MG63 (cell line): ENCODE measurements at regions not wholly inside any gene's neighbourhood (a gene's known extent, or its start where the extent isn't known, plus 50 kb on each side); places are given as distances from the start of the nearest gene placed in this dataset.
A peak's percentile ranks its signal among the peaks of the same experiment; 100 is the strongest.
"Not testable (repeated sequence)": the region's sequence is repeated elsewhere in the genome, so short reads cannot be mapped to it uniquely, and the experiment has no call there.

ENCODE experiments used
- DNase-seq: peaks from one replicate; pipeline ENCODE4 v3.0.0-alpha.2; 2020
- H3K27me3 ChIP-seq: fragments of 250-450 bp; sonication (Bioruptor Pico); 2 replicates; pipeline ENCODE4 v1.5.1; 2020; ENCODE audit warnings: mild to moderate bottlenecking, moderate library complexity
- H3K36me3 ChIP-seq: fragments of 250-450 bp; sonication (Bioruptor Pico); 2 replicates; pipeline ENCODE4 v1.5.1; 2020; ENCODE audit warnings: mild to moderate bottlenecking, moderate library complexity
- H3K4me3 ChIP-seq: fragments of 250-450 bp; sonication (Bioruptor Pico); 2 replicates; pipeline ENCODE4 v1.5.1; 2020; ENCODE audit warnings: mild to moderate bottlenecking, moderate library complexity
- H3K9me3 ChIP-seq: fragments of 250-450 bp; sonication (Bioruptor Pico); 2 replicates; pipeline ENCODE4 v1.5.1; 2020; ENCODE audit warnings: mild to moderate bottlenecking, moderate library complexity

DNA sequence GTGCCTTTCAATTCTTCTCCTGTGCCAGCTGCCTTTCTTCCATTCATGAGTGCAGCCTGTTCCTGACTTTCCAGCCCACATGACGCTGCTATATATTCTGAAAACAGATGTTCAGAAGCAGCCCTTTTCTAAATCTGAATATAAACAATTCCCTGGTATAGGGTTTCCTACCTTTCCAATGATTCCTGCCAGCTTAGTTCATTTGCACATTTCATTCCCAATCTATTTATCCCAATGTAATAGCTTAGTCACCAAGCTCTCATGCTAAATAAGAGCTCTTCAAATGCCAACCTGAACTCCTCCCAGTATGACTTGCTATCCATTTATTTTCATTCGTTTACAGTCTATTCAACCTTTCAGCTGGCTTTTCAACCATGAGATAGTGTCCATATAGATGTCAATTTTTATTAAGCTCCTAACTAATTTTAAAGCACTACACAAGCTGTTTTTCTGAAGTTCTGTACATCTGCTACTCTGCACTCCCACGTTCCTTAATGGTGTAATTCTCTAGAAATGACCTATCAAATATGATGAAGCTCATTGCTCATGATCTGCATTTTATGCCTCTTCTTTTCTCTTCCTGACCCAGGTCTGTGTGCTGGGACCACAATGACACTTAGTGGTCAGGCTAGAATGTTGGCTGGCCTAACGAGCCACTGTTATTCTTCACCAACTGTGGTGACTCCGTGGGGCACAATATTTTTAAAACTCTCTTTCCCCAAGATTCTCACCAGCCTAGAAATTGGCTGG, 605.0 kb upstream of the TBL1XR1 start:
- H3K9me3 ChIP-seq, result no peaks in the 10 kb centered on the region; the same call in 1 of the 2 replicates
- no peak overlapping the region for H3K4me3 ChIP-seq
- H3K36me3 ChIP-seq, result no peaks in the 10 kb centered on the region
- DNase-seq, result peak; percentile 70
- H3K27me3 ChIP-seq, result no peaks in the 10 kb centered on the region

DNA sequence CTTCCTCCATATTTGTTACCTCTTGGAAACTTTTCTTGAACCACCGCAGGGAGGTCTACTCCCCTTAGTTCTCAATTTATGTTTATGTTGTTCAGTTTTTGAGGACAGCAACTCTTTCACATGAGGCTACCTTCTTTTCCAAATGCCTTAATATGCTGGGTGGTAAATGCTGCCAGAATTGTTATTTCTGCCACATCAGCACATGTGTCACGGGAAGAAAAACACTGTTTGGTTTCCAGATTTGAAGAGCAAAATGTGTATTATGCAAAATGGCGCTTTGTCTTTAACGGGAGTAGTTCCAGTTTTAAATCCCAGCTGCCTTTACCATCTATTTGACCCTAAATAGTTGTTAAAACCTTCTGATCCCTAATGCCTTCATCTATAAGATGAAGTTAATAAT, 606.2 kb upstream of the TBL1XR1 start:
- Histone ChIP-seq H3K27me3 (no peaks in the 10 kb centered on the region), H3K9me3 (no peaks in the 10 kb centered on the region; the same call in 1 of the 2 replicates), H3K36me3 (no peaks in the 10 kb centered on the region), H3K4me3 (no peak overlapping the region)
- no peak for DNase-seq

DNA sequence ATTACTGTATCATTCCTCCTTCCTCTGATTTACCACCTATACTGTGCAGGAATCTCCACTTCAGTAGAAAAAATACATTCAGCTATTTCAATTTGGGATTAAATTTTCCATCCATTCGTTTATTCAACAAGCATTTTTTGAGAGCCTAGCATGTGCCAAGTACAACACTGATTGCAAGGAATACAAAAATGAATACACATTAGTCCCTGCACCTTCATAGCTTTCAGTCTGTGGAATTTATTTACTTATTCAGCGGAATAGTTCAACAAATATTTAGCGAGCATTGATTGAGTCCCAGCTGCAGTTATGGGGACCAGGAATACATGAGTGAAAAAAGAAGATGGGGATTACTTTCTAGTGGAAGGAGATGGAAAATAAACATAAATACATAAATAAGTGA, 606.8 kb upstream of the TBL1XR1 start:
- H3K9me3 ChIP-seq, result no peaks in the 10 kb centered on the region; the same call in 1 of the 2 replicates
- DNase-seq, result no peak
- H3K36me3 ChIP-seq, result no peaks in the 10 kb centered on the region
- H3K27me3 ChIP-seq, result no peaks in the 10 kb centered on the region
- H3K4me3 ChIP-seq, result no peak overlapping the region

DNA sequence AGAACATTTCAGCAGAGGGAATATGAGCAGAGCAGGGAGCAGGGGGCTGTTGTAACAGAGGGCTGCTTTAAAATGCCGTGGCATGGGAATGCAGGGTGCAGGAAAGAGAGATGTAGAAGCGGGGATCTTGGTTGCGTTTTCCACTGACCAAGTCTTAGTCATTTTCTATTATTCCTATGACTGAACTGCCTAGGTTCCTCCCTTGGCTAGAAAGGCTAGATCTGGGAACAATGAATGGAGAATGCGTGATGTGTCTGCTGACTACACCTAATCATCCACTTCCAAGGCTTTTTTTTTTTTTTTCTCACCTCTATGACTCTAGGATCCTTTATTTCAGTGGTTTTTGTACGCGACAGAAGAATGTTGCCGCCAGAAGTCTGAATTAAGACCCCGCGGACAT, 607.4 kb upstream of the TBL1XR1 start:
- Histone ChIP-seq H3K27me3 (no peaks in the 10 kb centered on the region), H3K4me3 (no peak overlapping the region), H3K36me3 (no peaks in the 10 kb centered on the region), H3K9me3 (no peaks in the 10 kb centered on the region; the same call in 1 of the 2 replicates)
- DNase-seq, result no peak

DNA sequence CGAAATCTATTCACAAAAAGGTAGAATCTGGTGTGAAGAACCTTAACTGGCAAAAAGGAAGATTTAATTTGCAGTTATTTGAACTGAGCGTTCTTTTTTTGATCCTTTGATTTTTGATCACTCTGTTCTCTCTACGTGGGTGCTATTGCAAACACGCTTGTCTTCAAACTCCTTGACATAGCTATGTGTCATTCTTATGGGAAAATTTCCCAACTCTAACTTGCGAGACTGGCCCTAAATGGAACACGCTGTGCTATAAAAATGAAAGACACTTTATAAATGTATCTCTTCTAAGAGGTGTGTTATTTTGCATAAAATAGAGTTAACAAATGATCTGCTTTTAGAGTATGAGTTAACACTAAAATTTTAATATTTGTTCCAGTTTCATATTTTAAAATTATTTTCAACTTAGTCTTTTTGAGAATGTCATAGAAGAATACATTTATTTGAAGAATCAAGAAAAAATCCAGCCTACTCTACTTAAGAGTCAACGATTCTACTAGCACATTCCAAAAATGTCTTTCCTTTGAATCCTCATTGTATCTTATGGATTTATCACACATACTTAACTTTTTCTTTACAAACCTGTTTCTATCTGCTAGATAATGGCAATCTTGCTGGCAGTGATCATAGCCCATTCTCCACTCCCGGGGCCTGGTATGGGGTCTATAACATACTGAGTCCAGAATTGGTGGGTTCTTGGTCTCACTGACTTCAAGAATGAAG, 610.0 kb upstream of the TBL1XR1 start:
- Histone ChIP-seq H3K36me3 (no peaks in the 10 kb centered on the region), H3K9me3 (no peaks in the 10 kb centered on the region; the same call in 1 of the 2 replicates), H3K4me3 (no peak overlapping the region), H3K27me3 (no peaks in the 10 kb centered on the region)
- DNase-seq, result no peak

DNA sequence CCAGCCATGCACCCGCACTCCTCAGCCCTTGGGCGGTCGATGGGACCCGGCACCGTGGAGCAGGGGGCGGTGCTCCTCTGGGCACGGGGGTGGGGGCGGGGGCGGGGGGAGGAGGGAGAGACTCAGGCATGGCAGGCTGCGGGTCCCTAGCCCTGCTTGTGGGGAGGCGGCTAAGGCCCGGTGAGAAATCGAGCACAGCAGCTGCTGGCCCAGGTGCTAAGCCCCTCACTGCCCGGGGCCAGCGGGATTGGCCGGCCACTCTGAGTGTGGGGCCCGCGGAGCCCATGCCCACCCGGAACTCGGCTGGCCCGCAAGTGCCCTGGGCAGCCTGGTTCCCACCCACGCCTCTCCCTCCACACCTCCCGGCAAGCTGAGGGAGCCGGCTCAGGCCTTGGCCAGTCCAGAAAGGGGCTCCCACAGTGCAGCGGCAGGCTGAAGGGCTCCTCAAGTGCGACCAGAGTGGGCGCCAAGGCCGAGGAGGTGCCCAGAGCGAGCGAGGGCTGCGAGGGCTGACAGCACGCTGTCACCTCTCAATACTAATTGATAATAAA, 611.7 kb upstream of the TBL1XR1 start:
- not testable (repeated sequence) for H3K4me3 ChIP-seq, H3K27me3 ChIP-seq, H3K36me3 ChIP-seq, DNase-seq, H3K9me3 ChIP-seq

DNA sequence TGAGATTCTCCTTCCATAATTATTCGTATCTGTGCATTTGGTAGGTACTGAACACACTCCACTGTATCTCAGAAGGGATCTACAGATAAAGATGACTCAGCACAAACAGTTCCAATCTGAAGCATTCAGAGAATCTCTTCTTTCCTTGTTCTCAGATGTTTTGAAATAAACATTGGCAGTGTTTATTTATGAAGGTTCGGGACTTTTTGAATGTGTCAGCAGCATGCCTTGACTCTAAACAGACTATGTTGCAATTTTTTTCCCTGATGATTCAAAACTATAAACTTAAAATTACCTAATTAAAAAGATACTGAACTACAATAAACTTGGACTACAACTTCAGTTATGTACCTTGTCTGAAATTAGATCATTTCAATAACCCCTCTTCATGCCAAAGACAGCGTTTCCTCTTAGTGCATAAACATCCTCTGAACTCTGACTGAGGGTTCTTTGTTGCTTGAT, 612.9 kb upstream of the TBL1XR1 start:
- Histone ChIP-seq H3K4me3 (no peak overlapping the region), H3K36me3 (no peaks in the 10 kb centered on the region), H3K9me3 (no peaks in the 10 kb centered on the region; the same call in 1 of the 2 replicates), H3K27me3 (no peaks in the 10 kb centered on the region)
- DNase-seq, result no peak

DNA sequence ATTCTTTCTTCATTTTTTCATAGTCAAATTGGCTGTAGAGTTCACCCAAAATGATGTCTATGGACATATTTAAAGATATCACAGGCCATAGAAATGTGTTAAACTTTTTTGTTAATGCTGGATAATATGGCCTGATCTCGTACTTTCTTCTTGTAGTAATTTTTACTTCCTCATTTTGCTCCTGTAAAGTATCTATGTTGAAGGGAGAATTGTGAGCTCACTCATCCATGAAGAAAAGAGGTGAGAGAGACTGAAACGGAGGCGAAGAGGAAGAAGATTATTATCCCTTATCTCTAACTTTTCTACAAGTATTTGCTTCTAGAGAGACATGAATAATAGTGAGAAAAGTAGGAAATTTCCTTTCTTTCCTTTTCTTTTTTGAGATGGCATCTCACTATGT, 613.8 kb upstream of the TBL1XR1 start:
- DNase-seq, result no peak
- H3K4me3 ChIP-seq, result no peak overlapping the region
- no peaks in the 10 kb centered on the region for H3K27me3 ChIP-seq
- no peaks in the 10 kb centered on the region for H3K36me3 ChIP-seq
- no peaks in the 10 kb centered on the region; the same call in 1 of the 2 replicates for H3K9me3 ChIP-seq

DNA sequence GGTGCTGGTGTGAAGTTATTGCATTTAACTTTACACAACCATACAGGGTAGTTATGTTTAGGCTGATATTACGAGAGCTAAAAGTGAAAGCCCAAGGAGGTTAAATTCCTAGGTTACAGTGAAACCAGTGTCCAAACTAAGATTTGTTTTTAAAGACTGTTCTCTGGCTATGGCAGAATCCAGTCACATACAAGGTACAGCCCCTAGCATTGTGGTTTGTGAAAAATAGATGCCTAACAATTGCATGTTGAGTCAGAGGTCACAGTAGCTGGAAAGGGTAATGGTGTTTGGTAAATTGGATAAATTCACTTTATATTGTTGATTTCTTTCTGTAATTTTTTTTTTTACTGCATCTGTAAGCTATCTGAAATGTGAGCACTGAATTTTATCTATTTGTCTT, 614.6 kb upstream of the TBL1XR1 start:
- Histone ChIP-seq H3K27me3 (no peaks in the 10 kb centered on the region), H3K4me3 (no peak overlapping the region), H3K36me3 (no peaks in the 10 kb centered on the region), H3K9me3 (no peaks in the 10 kb centered on the region)
- no peak for DNase-seq

DNA sequence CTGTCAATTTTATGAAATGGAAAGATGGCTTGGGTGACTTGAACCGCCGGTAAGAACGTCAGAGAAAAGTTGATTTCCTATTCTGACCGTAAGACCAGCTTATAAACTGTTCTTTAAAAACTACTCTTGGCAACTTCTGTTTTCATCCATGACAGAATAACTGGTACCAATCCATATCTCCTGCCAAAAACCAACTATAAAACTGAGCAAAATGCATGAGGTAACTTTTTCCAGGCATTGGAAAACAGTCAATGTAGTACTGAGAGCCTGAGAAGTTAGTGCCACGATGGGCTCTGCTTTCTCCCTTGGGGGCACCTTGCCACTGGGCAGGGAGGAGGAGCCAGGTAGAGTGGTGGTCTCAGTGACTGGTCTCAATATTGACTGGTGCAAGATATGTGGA, 615.2 kb upstream of the TBL1XR1 start:
- no peak for DNase-seq
- Histone ChIP-seq H3K36me3 (no peaks in the 10 kb centered on the region), H3K9me3 (no peaks in the 10 kb centered on the region), H3K4me3 (no peak overlapping the region), H3K27me3 (no peaks in the 10 kb centered on the region)

DNA sequence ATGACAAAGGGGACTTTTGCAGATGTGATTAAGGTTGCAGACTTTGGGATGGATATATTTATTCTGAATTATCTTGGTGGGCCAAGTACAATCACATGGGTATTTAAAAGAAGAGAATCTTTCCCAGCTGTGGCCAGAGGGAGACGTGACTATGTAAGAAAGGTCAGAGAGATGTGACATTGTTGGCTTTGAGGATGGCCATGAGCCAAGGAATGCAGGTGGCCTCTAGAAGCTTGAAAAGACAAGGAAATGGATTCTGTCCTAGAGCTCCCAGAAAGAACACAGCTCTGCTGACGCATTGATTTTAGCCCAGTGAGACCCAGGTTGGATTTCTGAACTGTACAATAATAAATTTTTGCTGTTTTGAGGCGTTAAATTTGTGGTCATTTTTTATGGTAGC, 616.0 kb upstream of the TBL1XR1 start:
- H3K9me3 ChIP-seq, result no peaks in the 10 kb centered on the region

DNA sequence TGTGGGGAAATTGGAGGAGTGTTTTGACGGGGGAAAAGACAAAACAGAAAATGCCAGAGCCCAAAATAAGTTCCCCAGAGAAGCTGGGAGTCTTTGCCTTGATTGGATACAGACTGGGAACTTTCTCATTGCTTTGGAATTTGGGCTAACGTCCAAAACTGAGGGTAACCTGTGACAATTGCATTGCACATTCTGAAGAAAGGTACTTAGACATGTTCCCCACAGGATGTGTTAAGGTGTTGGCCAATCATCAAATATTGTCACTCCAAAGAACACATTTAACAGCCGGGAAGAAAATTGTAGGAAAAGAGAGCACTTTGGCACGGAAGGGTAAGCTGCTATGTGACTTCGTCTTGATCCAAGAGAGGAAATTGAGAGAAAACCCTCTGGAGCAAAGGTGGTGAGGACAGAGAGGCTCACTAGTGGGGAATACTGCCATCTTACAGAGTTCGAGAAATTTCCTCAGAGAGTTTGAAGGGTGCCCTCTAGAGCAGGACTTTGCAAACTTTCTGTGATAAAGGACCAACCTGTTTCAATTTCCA, 619.5 kb upstream of the TBL1XR1 start:
- H3K4me3 ChIP-seq, result no peak overlapping the region

More for the DNA sequence above, 616.0 kb upstream of the TBL1XR1 start:
- DNase-seq, result no peak
- Histone ChIP-seq H3K36me3 (no peaks in the 10 kb centered on the region), H3K27me3 (no peaks in the 10 kb centered on the region), H3K4me3 (no peak overlapping the region)

DNA sequence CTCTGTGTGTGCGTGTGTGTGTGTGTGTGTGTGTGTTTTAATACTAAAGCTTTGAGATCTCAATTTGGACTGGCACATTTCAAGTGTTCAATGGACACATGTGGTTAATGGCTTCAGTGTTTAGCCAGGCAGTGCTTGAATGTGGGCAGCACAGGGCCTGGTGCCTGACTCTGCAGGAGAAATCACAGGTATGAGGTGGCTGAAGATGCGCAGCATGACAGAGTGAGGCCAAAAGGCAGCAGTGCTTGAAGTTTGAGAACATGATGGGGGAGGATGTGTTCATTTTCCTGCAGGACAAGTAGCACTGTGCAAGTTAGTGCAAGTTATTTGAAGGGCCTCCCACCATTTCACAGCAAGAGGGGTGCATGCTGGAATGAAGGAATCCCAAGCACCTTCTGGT, 620.5 kb upstream of the TBL1XR1 start:
- Histone ChIP-seq H3K36me3 (no peaks in the 10 kb centered on the region), H3K9me3 (no peaks in the 10 kb centered on the region), H3K4me3 (no peak overlapping the region), H3K27me3 (no peaks in the 10 kb centered on the region)
- no peak for DNase-seq

More for the DNA sequence above, 619.5 kb upstream of the TBL1XR1 start:
- DNase-seq, result no peak
- Histone ChIP-seq H3K27me3 (no peaks in the 10 kb centered on the region), H3K9me3 (no peaks in the 10 kb centered on the region), H3K36me3 (no peaks in the 10 kb centered on the region)

DNA sequence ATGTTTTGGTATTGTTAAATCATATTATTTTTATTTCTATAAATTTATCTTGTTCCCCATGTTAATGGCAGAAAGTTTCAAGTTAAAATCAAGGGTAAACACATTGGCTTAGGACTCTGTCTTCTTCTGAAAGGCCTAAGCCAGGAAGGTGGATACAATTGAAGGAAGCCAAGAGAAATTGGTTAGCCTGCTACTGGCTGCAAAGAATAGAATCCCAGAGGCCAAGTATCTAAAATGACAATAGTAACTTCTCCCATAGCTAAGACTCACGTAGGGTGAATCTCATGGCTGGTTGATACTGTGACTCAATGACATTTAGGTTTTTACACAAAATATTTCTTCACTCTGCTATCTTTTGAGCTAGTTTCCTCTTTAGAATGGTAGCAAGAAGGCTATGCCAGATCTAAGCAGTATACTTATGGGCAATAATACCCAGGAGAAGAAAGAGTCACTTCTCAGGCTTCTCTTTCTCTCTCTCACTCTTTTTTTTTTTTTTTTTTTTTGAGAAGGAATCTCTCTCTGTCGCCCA, 621.5 kb upstream of the TBL1XR1 start:
- Histone ChIP-seq H3K9me3 (no peaks in the 10 kb centered on the region), H3K27me3 (no peaks in the 10 kb centered on the region), H3K4me3 (no peak overlapping the region), H3K36me3 (no peaks in the 10 kb centered on the region)
- no peak for DNase-seq

DNA sequence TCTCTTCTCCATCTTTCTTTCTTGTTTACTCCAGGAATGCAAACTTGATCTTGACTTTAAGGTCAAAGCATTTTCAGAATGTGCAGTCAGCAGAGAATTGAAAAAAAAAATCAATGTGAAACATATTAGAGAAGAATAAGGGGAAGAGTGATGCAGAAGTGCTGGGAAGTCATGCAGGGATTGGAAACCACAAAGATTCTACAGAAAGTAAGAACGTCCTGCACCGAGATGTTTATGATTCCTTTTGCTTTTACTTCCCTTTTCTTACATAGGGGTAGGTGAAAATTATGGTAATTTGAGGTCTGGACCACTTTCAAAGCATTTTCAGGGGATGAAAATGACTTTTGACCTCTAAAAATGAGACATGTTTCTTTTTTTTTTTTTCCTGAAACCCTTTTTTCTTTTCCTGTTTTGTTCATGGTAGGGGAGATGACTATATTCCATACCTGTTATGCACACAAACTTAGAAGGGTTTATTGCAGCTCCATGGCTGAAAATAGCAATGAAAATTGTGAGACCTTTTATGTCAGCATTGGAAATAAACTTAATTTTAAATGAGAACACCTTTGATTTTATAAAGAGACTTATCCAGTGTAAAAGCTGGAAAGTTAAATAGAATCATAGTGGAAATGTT, 623.5 kb upstream of the TBL1XR1 start:
- DNase-seq, result no peak
- Histone ChIP-seq H3K4me3 (no peak overlapping the region), H3K27me3 (no peaks in the 10 kb centered on the region), H3K36me3 (no peaks in the 10 kb centered on the region), H3K9me3 (no peaks in the 10 kb centered on the region)

DNA sequence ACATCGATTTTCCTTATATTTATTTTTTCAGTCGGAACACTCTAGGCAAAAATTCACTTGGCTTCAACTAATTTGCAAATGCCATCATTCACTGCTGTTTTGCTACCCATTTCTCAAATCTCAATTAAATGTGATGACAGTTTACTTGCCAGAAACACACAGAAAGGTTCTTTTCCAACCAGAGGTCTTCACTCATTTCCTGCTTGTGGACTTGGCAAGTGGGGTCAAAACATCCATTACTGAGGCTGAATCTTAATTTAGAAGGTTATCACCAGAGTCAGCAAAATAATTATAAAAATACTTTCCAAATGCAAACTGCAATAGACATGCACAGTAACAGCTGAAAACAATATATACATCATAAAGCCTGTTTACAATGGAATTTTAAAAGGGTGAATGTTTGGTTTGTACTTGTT, 625.4 kb upstream of the TBL1XR1 start:
- H3K27me3 ChIP-seq, result no peaks in the 10 kb centered on the region
- H3K4me3 ChIP-seq, result no peak overlapping the region
- DNase-seq, result no peak
- H3K9me3 ChIP-seq, result no peaks in the 10 kb centered on the region
- no peaks in the 10 kb centered on the region for H3K36me3 ChIP-seq
